ENCODE measurements at regions not wholly inside any gene's neighbourhood (a gene's known extent, or its start where the extent isn't known, plus 50 kb on each side); places are given as distances from the start of the nearest gene placed in this dataset.

DNA sequence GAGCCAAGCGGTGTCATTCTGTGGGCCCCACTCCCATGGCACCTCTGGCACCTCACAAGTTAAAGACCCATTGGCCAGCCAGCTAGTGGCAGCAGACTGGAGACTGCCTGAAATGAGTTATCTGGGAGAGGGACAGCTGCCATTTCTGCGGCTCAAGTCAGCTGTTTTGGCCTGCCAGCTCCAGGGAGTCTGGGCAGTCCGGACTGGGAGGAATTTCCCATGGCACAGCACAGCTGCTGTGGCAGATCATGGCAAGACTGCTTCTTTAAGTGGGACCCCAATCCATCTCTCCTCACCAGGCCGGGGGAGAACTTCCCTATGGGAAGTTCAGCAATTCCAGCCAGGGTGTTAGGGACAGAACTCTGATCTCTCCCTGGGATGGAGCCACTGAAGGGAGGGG is 2187.6 kb upstream of the CELF4 start:
- H2AFZ ChIP-seq (ENCODE audit: control insufficient read depth, low read depth, low read length) = no peak overlapping the region
- POLR2A ChIA-PET = no interaction called here
- no peaks in the 10 kb centered on the region for H3K36me3 ChIP-seq (ENCODE audit: control insufficient read depth in 2 of 2, insufficient read depth in 2 of 2, low read length in 1 of 2)
- no TSS peak for BruUV-seq (replicated peaks)
- RAD21 ChIA-PET (ENCODE audit: unreplicated experiment) = no interaction called here
- H3K9me3 ChIP-seq (replicated peaks; ENCODE audit: control insufficient read depth, insufficient read depth, low read length) = no peaks in the 10 kb centered on the region
- no peaks in the 10 kb centered on the region for H3K79me2 ChIP-seq (ENCODE audit: control insufficient read depth, insufficient read depth, low read length)
- CTCF ChIA-PET = no interaction called here
- TF ChIP-seq PAX8 (IDR thresholded peaks at IDR 0.05) = no peak
- no peak for TF ChIP-seq SREBF1 (IDR thresholded peaks at IDR 0.05; ENCODE audit: low read length)
- no peak for TF ChIP-seq SUZ12 (IDR thresholded peaks at IDR 0.05; ENCODE audit: unreplicated experiment)
- no peak for TF ChIP-seq NRF1 (conservative IDR thresholded peaks at IDR 0.05; ENCODE audit: low read depth, low read length)
- no peak for TF ChIP-seq POLR2AphosphoS5 (IDR thresholded peaks at IDR 0.05; ENCODE audit: low read length)
- TF ChIP-seq NR2F1 (conservative IDR thresholded peaks at IDR 0.05) = no peak
- no peak for TF ChIP-seq RFX5 (IDR thresholded peaks at IDR 0.05; ENCODE audit: low read depth, low read length)
- 6% methylated on average over 4 of the region's 4 CpGs for WGBS (ENCODE audit: insufficient coverage, insufficient replicate concordance, low lambda C conversion rate, missing lambda C conversion rate)
- H3K4me2 ChIP-seq (ENCODE audit: control insufficient read depth, insufficient read depth) = no peak overlapping the region
- H3K4me1 ChIP-seq (ENCODE audit: control insufficient read depth, insufficient read depth, low read length) = no peaks in the 10 kb centered on the region
- no peak overlapping the region for H3K9ac ChIP-seq (ENCODE audit: control insufficient read depth, insufficient read depth, low read length)
- in situ Hi-C loops (cut with MboI) (no loop called here), intact Hi-C loops (cut with micrococcal nuclease; ENCODE audit: unreplicated experiment) (no loop called here)
- no peak for DNase-seq (ENCODE audit: low read depth, low spot score)
- H3K27ac ChIP-seq (ENCODE audit: control insufficient read depth, insufficient read depth) = no peak overlapping the region
- no peaks in the 10 kb centered on the region for H4K20me1 ChIP-seq (ENCODE audit: control insufficient read depth, insufficient read depth)
- H3K4me3 ChIP-seq = no peak overlapping the region
- ATAC-seq = no peak
- H3K27me3 ChIP-seq (replicated peaks in 1 of 2; ENCODE audit: control insufficient read depth in 2 of 2, insufficient read depth in 2 of 2, low read length in 1 of 2) = no peaks in the 10 kb centered on the region
- FAIRE-seq = no peak
- SMC1A ChIA-PET (ENCODE audit: uncharacterized antibody, unreplicated experiment) = no interaction called here

DNA sequence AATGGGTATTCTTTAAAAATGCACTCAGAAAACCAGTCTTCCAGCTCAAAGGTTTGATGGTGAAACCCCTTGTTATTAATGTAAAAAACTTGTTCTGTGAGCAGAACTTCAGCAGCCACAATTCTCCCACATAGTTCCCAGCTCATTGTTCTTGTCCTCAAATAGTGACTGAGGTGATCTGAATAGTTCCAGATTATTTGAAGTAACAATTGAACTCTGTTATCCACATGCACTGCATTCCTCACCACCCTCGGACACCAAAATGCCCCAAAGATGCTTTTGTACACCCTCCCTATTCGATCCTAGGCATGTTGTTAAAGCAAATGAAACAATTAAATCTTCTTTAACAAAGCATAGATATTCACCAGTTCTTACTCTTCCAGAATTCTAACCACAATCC is 2186.8 kb upstream of the CELF4 start:
- Histone ChIP-seq H3K36me3 (ENCODE audit: control insufficient read depth in 2 of 2, insufficient read depth in 2 of 2, low read length in 1 of 2) (no peaks in the 10 kb centered on the region), H2AFZ (ENCODE audit: control insufficient read depth, low read depth, low read length) (no peak overlapping the region), H3K9me3 (replicated peaks; ENCODE audit: control insufficient read depth, insufficient read depth, low read length) (no peaks in the 10 kb centered on the region), H3K4me1 (ENCODE audit: control insufficient read depth, insufficient read depth, low read length) (no peaks in the 10 kb centered on the region), H3K4me2 (ENCODE audit: control insufficient read depth, insufficient read depth) (no peak overlapping the region), H3K4me3 (no peak overlapping the region), H3K79me2 (ENCODE audit: control insufficient read depth, insufficient read depth, low read length) (no peaks in the 10 kb centered on the region), H3K9ac (ENCODE audit: control insufficient read depth, insufficient read depth, low read length) (no peak overlapping the region), H3K27me3 (replicated peaks in 1 of 2; ENCODE audit: control insufficient read depth in 2 of 2, insufficient read depth in 2 of 2, low read length in 1 of 2) (no peaks in the 10 kb centered on the region), H3K27ac (ENCODE audit: control insufficient read depth, insufficient read depth) (no peak overlapping the region), H4K20me1 (ENCODE audit: control insufficient read depth, insufficient read depth) (no peaks in the 10 kb centered on the region)
- FAIRE-seq (no peak), ATAC-seq (no peak), DNase-seq (ENCODE audit: low read depth, low spot score) (no peak)
- ChIA-PET SMC1A (ENCODE audit: uncharacterized antibody, unreplicated experiment) (no interaction called here), RAD21 (ENCODE audit: unreplicated experiment) (no interaction called here), CTCF (no interaction called here), POLR2A (no interaction called here)
- intact Hi-C loops (cut with micrococcal nuclease; ENCODE audit: unreplicated experiment) (no loop called here), in situ Hi-C loops (cut with MboI) (no loop called here)
- BruUV-seq (replicated peaks) = no TSS peak
- TF ChIP-seq SIX5 (IDR thresholded peaks at IDR 0.05; ENCODE audit: low read depth, low read length, severe bottlenecking) (no peak), JUNB (IDR thresholded peaks at IDR 0.05) (no peak)
- 0% methylated on average over 2 of the region's 2 CpGs for WGBS (ENCODE audit: insufficient coverage, insufficient replicate concordance, low lambda C conversion rate, missing lambda C conversion rate)

All from GM12878 (cell line).